HEK293T (cell line): ENCODE measurements at regions not wholly inside any gene's neighbourhood (a gene's known extent, or its start where the extent isn't known, plus 50 kb on each side); places are given as distances from the start of the nearest gene placed in this dataset.

Experiments used
- ARNT ChIP-seq: fragments of 450-650 bp; IDR thresholded peaks from 2 replicates; pipeline ENCODE4 v1.6.1; 2017; ENCODE audit warnings: mild to moderate bottlenecking
- BHLHE40 ChIP-seq: fragments of 450-650 bp; IDR thresholded peaks from 2 replicates; pipeline ENCODE4 v1.6.1; 2016; ENCODE audit warnings: mild to moderate bottlenecking, moderate library complexity, borderline replicate concordance
- CTBP1 ChIP-seq: fragments of 450-650 bp; IDR thresholded peaks from 2 replicates; pipeline ENCODE4 v1.6.1; 2016; ENCODE audit warnings: borderline replicate concordance
- ELF4 ChIP-seq: fragments of 450-650 bp; IDR thresholded peaks from 2 replicates; pipeline ENCODE4 v1.6.1; 2017; ENCODE audit warnings: antibody characterized with exemption
- FOXK2 ChIP-seq: fragments of 450-650 bp; IDR thresholded peaks from 2 replicates; pipeline ENCODE4 v1.6.1; 2016; ENCODE audit warnings: mild to moderate bottlenecking
- FOXM1 ChIP-seq: fragments of 450-650 bp; IDR thresholded peaks from 2 replicates; pipeline ENCODE4 v1.6.1; 2017; ENCODE audit warnings: mild to moderate bottlenecking, borderline replicate concordance
- HDGF ChIP-seq: fragments of 450-650 bp; IDR thresholded peaks from 2 replicates; pipeline ENCODE4 v1.6.1; 2017; ENCODE audit warnings: antibody characterized with exemption, borderline replicate concordance
- NFRKB ChIP-seq: fragments of 450-650 bp; IDR thresholded peaks from 2 replicates; pipeline ENCODE4 v1.6.1; 2016; ENCODE audit warnings: mild to moderate bottlenecking, moderate library complexity
- PKNOX1 ChIP-seq: fragments of 450-650 bp; IDR thresholded peaks from 2 replicates; pipeline ENCODE4 v1.6.1; 2016
- SP1 ChIP-seq: fragments of 450-650 bp; IDR thresholded peaks from 2 replicates; pipeline ENCODE4 v1.6.1; 2017
- SUZ12 ChIP-seq: fragments of 450-650 bp; IDR thresholded peaks from 2 replicates; pipeline ENCODE4 v1.6.1; 2016; ENCODE audit warnings: mild to moderate bottlenecking
- ZNF384 ChIP-seq: fragments of 450-650 bp; IDR thresholded peaks from 2 replicates; pipeline ENCODE4 v1.6.1; 2016

GRCh38 chr2:15828576-15828975 lies 111.8 kb upstream of the MYCN start:
- TF ChIP-seq PKNOX1 = no peak
- no peak for TF ChIP-seq FOXM1
- TF ChIP-seq ZNF384 = no peak
- TF ChIP-seq BHLHE40 = no peak
- no peak for TF ChIP-seq ARNT
- no peak for TF ChIP-seq CTBP1
- TF ChIP-seq SUZ12 = no peak
- no peak for TF ChIP-seq FOXK2
- no peak for TF ChIP-seq ELF4
- no peak for TF ChIP-seq SP1
- no peak for TF ChIP-seq HDGF
- no peak for TF ChIP-seq NFRKB
